ENCODE measurements at regions not wholly inside any gene's neighbourhood (a gene's known extent, or its start where the extent isn't known, plus 50 kb on each side); places are given as distances from the start of the nearest gene placed in this dataset.

DNA sequence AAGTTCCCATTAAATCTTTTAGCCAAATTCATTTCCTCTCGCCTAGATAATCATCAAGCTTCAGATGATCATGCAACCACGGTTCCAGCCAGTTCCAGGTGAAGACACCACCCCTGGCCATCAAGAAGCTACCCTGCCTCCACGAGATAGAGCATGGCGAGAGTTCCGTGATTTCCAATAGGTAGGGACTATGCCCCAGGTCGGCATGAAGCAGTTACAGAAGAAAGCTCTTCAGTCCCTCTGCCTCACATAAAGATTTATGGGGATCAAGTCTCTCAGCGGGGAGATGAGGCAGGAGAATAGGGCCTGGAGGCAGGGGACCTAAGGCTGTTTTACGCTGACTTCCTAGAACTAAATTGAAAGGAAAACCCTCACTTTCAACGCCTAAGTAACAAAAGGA lies 183.9 kb downstream of the OR13H1 start:
- intact Hi-C loops (cut with DNase I) = loop anchor here (1.0 to 2.0 kb wide), 2 partner anchors 16 to 25 kb away; no protein-coding TSS in a partner anchor
- no peaks in the 10 kb centered on the region for H3K27me3 ChIP-seq
- TF ChIP-seq, protein P1, sequence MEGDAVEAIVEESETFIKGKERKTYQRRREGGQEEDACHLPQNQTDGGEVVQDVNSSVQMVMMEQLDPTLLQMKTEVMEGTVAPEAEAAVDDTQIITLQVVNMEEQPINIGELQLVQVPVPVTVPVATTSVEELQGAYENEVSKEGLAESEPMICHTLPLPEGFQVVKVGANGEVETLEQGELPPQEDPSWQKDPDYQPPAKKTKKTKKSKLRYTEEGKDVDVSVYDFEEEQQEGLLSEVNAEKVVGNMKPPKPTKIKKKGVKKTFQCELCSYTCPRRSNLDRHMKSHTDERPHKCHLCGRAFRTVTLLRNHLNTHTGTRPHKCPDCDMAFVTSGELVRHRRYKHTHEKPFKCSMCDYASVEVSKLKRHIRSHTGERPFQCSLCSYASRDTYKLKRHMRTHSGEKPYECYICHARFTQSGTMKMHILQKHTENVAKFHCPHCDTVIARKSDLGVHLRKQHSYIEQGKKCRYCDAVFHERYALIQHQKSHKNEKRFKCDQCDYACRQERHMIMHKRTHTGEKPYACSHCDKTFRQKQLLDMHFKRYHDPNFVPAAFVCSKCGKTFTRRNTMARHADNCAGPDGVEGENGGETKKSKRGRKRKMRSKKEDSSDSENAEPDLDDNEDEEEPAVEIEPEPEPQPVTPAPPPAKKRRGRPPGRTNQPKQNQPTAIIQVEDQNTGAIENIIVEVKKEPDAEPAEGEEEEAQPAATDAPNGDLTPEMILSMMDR (IDR thresholded peaks at IDR 0.05) = no peak
- H3K27ac ChIP-seq = no peak overlapping the region
- no peaks in the 10 kb centered on the region for H3K36me3 ChIP-seq
- H3K4me3 ChIP-seq = peak overlapping the region; percentile 49 to 64
- no peaks in the 10 kb centered on the region for H3K9me3 ChIP-seq
- DNase-seq (ENCODE audit: low spot score in 2 of 2) = no peak
- no peaks in the 10 kb centered on the region for H3K4me1 ChIP-seq

DNA sequence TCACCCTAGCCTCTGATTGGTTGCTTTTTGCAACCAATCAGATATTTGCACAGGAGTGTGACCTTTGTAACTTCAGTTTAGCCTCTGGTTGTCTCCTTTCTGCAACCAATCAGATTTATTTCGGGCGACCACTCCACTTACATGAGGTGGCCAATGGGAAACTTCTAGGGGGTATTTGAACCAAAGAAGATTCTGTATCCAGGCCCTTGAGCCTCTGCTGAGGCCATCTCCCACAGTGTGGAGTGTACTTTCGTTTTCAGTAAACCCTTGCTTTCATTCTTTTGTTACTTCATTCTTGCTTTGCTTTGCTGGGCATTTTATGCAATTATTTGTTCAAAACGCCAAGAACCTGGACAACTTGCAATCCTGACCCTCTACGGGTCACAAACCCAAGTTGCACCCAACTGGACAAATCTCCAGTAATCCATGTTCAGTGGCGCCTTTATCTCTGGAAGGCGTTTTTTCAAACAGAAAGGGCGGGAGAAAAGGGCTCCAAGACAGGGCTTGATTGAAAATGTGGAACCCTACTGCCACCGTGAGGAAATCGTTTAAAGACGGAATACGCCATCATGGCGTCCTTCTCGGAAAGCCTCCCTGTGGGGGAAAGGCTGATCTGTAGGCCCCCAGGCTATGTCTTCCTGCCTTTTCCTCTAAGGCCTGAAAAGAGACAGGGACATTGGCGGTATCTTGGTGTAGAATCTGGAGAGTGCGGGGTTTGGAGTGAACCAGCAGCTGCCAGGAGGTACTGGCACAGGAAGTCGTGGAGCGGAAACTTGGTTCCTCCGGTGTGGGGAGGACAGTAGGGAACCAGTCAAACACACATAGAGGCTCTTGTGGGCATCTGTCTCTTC lies 184.6 kb downstream of the OR13H1 start:
- TF ChIP-seq, protein P1 (IDR thresholded peaks at IDR 0.05) = peak; percentile 45 to 61 (median 57)
- Histone ChIP-seq H3K36me3 (no peaks in the 10 kb centered on the region), H3K27ac (peak overlapping the region; percentile 86 to 90), H3K9me3 (no peaks in the 10 kb centered on the region), H3K27me3 (no peaks in the 10 kb centered on the region), H3K4me1 (no peaks in the 10 kb centered on the region), H3K4me3 (peak overlapping the region; percentile 49 to 64)
- peak; percentile 21 to 90 for DNase-seq (ENCODE audit: low spot score in 2 of 2)
- intact Hi-C loops (cut with DNase I) = loop anchor here (1.0 to 2.0 kb wide), 2 partner anchors 17 to 24 kb away; no protein-coding TSS in a partner anchor

DNA sequence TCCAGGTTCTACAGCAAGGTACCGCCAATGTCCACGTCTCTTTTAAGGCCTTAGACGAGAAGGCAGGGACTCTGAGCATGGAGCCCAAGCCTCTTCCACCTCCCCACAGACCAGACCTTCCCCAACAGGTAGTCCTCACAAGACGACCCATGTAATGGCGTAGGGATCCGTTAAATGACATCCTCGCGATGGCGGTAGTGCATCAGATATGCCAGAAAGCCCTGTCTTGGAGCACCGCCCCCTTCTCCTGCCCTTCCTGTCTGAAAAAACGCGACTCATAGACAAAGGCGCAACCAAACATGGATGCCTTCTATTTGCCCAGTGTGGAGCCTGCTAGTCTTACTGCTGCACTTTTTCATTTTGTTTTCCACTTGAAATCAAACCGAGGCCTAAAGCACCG lies 185.4 kb downstream of the OR13H1 start:
- intact Hi-C loops (cut with DNase I) = loop anchor here (2.0 kb wide), 1 partner anchor 24 kb away; no protein-coding TSS in a partner anchor
- H3K9me3 ChIP-seq = no peaks in the 10 kb centered on the region
- peak overlapping the region; percentile 49 to 64 for H3K4me3 ChIP-seq
- peak overlapping the region; percentile 86 to 90 for H3K27ac ChIP-seq
- no peaks in the 10 kb centered on the region for H3K36me3 ChIP-seq
- H3K4me1 ChIP-seq = no peaks in the 10 kb centered on the region
- TF ChIP-seq, protein P1 (IDR thresholded peaks at IDR 0.05) = peak; percentile 17 to 46 (median 19)
- peak; percentile 63 to 93 for DNase-seq (ENCODE audit: low spot score in 2 of 2)
- H3K27me3 ChIP-seq = no peaks in the 10 kb centered on the region

DNA sequence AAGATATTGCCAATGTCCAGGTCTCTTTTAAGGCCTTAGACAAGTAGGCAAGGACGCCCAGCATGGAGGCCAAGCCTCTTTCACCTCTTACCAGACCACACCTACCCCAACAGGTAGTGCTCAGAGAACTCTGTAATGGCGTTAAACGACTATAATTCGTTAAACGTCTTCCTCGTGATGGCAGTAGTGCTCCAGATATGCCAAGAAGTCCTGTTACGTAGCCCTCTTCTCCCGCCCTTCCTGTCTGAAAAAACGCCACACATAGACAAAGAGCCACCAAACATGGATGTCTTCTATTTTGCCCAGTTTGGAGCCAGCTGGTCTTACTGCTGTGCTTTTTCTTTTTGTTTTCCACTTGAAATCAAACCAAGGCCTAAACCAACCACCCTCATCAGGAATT lies 190.7 kb downstream of the OR13H1 start:
- Histone ChIP-seq H3K4me1 (no peaks in the 10 kb centered on the region), H3K4me3 (peak overlapping the region in 1 of 2 donors; percentile 39), H3K27me3 (no peaks in the 10 kb centered on the region), H3K27ac (peak overlapping the region in 1 of 2 donors; percentile 38), H3K36me3 (no peaks in the 10 kb centered on the region), H3K9me3 (no peaks in the 10 kb centered on the region)
- intact Hi-C loops (cut with DNase I) = no loop called here
- TF ChIP-seq, protein P1 (IDR thresholded peaks at IDR 0.05) = peak in 2 of 3 experiments; percentile 46 to 65
- peak; percentile 59 to 92 for DNase-seq (ENCODE audit: low spot score in 2 of 2)

DNA sequence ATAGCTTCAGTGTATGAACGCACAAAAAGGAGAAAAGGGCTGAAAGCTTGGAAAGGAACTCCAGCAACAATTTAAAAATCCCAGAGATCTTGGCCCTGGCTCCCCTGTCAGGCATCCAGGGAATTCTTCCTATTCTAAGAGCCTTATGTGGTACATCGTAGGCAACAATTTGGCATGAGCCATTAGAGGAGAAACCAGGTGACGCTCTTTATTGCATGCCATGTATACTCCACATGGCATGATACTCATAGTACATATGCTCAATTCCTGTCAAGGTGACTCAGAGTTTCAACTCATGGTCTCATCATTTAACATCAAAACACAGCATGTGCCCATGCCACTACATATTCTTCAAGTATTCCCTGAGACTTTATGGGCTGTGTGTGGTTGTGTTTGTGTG lies 191.3 kb downstream of the OR13H1 start:
- H3K27me3 ChIP-seq = no peaks in the 10 kb centered on the region
- intact Hi-C loops (cut with DNase I) = no loop called here
- no peaks in the 10 kb centered on the region for H3K36me3 ChIP-seq
- H3K9me3 ChIP-seq = no peaks in the 10 kb centered on the region
- H3K4me3 ChIP-seq = peak overlapping the region in 1 of 2 donors; percentile 39
- TF ChIP-seq, protein P1 (IDR thresholded peaks at IDR 0.05) = no peak
- no peaks in the 10 kb centered on the region for H3K4me1 ChIP-seq
- H3K27ac ChIP-seq = peak overlapping the region in 1 of 2 donors; percentile 38
- no peak for DNase-seq (ENCODE audit: low spot score in 2 of 2)

Measured in ascending aorta (tissue), 2 donors.